ES-I3 (cell line): ENCODE measurements at regions not wholly inside any gene's neighbourhood (a gene's known extent, or its start where the extent isn't known, plus 50 kb on each side); places are given as distances from the start of the nearest gene placed in this dataset.

Experiments used
- H3K36me3 ChIP-seq: 2 replicates; pipeline ENCODE4 v1.6.1; 2013; ENCODE audit warnings: mild to moderate bottlenecking, low read length, control low read depth, moderate library complexity; ENCODE audit not compliant: insufficient read depth
- H3K4me1 ChIP-seq: 2 replicates; pipeline ENCODE4 v1.6.1; 2013; ENCODE audit warnings: mild to moderate bottlenecking, control low read depth, low read length; ENCODE audit not compliant: insufficient read depth
- H3K9ac ChIP-seq: 2 replicates; pipeline ENCODE4 v1.6.1; 2013; ENCODE audit warnings: low read depth, mild to moderate bottlenecking, low read length, moderate library complexity
- H3K9me3 ChIP-seq: 2 replicates; pipeline ENCODE4 v1.6.1; 2013; ENCODE audit warnings: mild to moderate bottlenecking, low read length, moderate library complexity; ENCODE audit not compliant: control insufficient read depth, insufficient read depth

GRCh38 chr2:129092956-129093355 is 774.3 kb upstream of the HS6ST1 start:
- H3K4me1 ChIP-seq = no peaks in the 10 kb centered on the region
- no peaks in the 10 kb centered on the region for H3K9me3 ChIP-seq
- H3K36me3 ChIP-seq = no peaks in the 10 kb centered on the region
- no peak overlapping the region for H3K9ac ChIP-seq

GRCh38 chr2:129101186-129101585 is 782.5 kb upstream of the HS6ST1 start:
- H3K36me3 ChIP-seq = no peaks in the 10 kb centered on the region
- H3K9ac ChIP-seq = no peak overlapping the region
- no peaks in the 10 kb centered on the region for H3K4me1 ChIP-seq
- no peaks in the 10 kb centered on the region for H3K9me3 ChIP-seq

- Histone ChIP-seq H3K4me1 (no peaks in the 10 kb centered on the region), H3K9ac (no peak overlapping the region), H3K36me3 (no peaks in the 10 kb centered on the region), H3K9me3 (no peaks in the 10 kb centered on the region)
These were observed 785.5 kb upstream of the HS6ST1 start for GRCh38 chr2:129103936-129104878.

- no peaks in the 10 kb centered on the region for H3K9me3 ChIP-seq
- no peaks in the 10 kb centered on the region for H3K4me1 ChIP-seq
- no peak overlapping the region for H3K9ac ChIP-seq
- no peaks in the 10 kb centered on the region for H3K36me3 ChIP-seq
These were observed 793.5 kb upstream of the HS6ST1 start for GRCh38 chr2:129112181-129112580.

- H3K9me3 ChIP-seq = no peaks in the 10 kb centered on the region
- H3K4me1 ChIP-seq = no peaks in the 10 kb centered on the region
- H3K36me3 ChIP-seq = no peaks in the 10 kb centered on the region
- no peak overlapping the region for H3K9ac ChIP-seq
These were observed 795.1 kb upstream of the HS6ST1 start for GRCh38 chr2:129113776-129114175.

GRCh38 chr2:129117434-129117833 is 798.8 kb upstream of the HS6ST1 start:
- H3K4me1 ChIP-seq = no peaks in the 10 kb centered on the region
- H3K9me3 ChIP-seq = no peaks in the 10 kb centered on the region
- H3K9ac ChIP-seq = no peak overlapping the region
- H3K36me3 ChIP-seq = no peaks in the 10 kb centered on the region

GRCh38 chr2:129118296-129118695 is 799.6 kb upstream of the HS6ST1 start:
- Histone ChIP-seq H3K9ac (no peak overlapping the region), H3K4me1 (no peaks in the 10 kb centered on the region), H3K9me3 (no peaks in the 10 kb centered on the region), H3K36me3 (no peaks in the 10 kb centered on the region)

- no peak overlapping the region for H3K9ac ChIP-seq
- no peaks in the 10 kb centered on the region for H3K4me1 ChIP-seq
- H3K9me3 ChIP-seq = no peaks in the 10 kb centered on the region
- H3K36me3 ChIP-seq = no peaks in the 10 kb centered on the region
These were observed 810.4 kb upstream of the HS6ST1 start for GRCh38 chr2:129129087-129129486.

GRCh38 chr2:129133692-129134641 is 815.3 kb upstream of the HS6ST1 start:
- Histone ChIP-seq H3K4me1 (no peaks in the 10 kb centered on the region), H3K36me3 (no peaks in the 10 kb centered on the region)

DNA sequence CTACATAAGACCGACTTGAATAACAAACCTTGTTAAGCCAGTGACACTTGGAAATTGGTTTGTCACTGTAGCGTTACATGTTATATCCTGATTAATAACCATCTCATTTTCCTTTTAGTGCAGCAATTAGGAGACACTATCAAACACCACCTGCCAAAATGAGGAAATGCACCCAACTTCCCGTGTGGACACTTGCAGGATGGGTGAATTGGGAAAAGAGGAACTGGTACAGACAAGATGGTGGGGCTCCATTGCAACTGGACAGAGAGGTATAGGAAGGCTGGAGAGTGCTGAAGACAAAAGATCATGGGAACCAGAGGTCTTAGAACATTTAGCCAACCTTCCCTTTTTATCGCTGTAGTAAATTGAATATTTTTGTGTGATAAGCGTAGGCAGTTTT is 816.3 kb upstream of the HS6ST1 start:
- no peak overlapping the region for H3K9ac ChIP-seq
- no peaks in the 10 kb centered on the region for H3K36me3 ChIP-seq
- H3K4me1 ChIP-seq = no peaks in the 10 kb centered on the region
- H3K9me3 ChIP-seq = no peaks in the 10 kb centered on the region

More at GRCh38 chr2:129133692-129134641, 815.3 kb upstream of the HS6ST1 start:
- H3K9ac ChIP-seq = no peak overlapping the region
- H3K9me3 ChIP-seq = no peaks in the 10 kb centered on the region

- H3K36me3 ChIP-seq = no peaks in the 10 kb centered on the region
- no peaks in the 10 kb centered on the region for H3K9me3 ChIP-seq
- H3K4me1 ChIP-seq = no peaks in the 10 kb centered on the region
- H3K9ac ChIP-seq = no peak overlapping the region
These were observed 820.7 kb upstream of the HS6ST1 start for GRCh38 chr2:129139380-129139779.

- H3K9me3 ChIP-seq = no peaks in the 10 kb centered on the region
- H3K4me1 ChIP-seq = no peaks in the 10 kb centered on the region
- no peak overlapping the region for H3K9ac ChIP-seq
- H3K36me3 ChIP-seq = no peaks in the 10 kb centered on the region
These were observed 823.8 kb upstream of the HS6ST1 start for GRCh38 chr2:129142465-129142864.

DNA sequence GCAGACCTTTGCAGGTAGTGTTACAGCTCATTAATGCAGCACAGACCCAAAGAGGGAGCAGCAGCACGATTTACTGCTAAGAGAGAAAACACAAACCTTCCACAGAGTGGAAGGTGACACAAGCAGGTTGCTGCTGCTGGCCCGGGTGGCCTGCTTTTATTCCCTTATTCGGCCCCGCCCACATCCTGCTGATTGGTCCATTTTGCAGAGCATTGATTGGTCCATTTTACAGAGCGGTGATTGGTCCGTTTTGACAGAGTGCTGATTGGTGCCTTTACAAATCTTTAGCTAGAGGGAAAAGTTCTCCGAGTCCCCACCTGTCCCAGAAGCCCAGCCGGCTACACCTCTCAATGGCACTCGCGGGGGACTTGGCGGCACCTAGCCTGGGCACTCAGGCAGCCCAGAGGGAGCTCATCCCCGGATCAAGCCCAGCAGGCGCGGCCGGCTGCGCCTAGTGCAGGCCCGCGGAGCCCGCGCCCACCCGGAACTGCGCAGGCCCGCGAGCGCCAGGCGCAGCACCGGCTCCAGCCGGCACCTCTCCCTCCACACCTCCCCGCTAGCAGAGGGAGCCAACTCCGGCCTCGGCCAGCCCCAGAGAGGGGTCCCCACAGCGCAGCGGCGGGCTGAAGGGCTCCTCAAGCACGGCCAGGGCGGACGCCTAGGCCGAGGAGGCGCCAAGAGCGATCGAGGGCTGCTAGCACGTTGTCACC is 825.6 kb upstream of the HS6ST1 start:
- no peaks in the 10 kb centered on the region for H3K9me3 ChIP-seq
- no peaks in the 10 kb centered on the region for H3K36me3 ChIP-seq
- no peaks in the 10 kb centered on the region for H3K4me1 ChIP-seq
- no peak overlapping the region for H3K9ac ChIP-seq

DNA sequence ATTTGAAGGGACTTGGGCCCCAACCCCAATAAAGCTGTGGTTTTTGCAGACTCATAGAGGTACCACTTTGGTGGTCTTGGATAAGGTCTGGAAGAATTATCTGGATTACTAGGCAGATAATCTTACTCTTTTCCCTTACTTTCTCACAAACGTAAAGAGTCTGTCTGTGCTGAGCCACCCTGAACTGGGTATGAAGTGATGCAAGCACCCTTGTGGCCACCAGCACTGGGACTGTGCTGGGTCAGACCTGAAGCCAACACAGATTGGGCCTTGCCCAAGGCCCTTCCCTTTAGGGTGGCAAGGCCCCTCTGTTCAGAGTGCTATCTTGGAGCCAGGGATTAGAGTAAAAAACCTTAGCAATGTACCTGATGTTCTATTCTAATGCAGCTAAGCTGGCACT is 827.0 kb upstream of the RAB6C start:
- Histone ChIP-seq H3K9ac (no peak overlapping the region), H3K4me1 (peaks cover 4% of the 10 kb centered on the region; the same call in 1 of the 2 replicates), H3K36me3 (no peaks in the 10 kb centered on the region), H3K9me3 (no peaks in the 10 kb centered on the region)
